ENCODE measurements at regions not wholly inside any gene's neighbourhood (a gene's known extent, or its start where the extent isn't known, plus 50 kb on each side); places are given as distances from the start of the nearest gene placed in this dataset.

DNA sequence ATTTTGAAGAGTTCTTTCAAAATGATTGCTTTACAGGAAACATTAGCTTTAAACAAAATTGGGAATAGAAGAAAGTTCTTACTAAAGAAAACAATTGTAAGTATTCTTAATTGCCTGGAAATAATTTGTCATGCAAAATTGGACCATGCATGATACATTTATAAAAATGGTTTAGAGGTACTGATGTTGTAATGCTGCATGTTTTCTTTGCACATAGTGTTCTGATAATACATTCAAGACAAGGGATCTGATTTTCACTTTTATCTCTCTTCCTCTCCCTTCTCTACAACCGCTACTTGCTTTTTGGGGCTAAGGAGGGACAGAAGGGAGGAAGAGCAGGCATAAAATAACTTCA is 211.6 kb upstream of the MPDZ start:
- H3K27ac ChIP-seq (replicated peaks), result no peak overlapping the region
- H3K4me3 ChIP-seq (replicated peaks; ENCODE audit: insufficient read depth, low read length), result no peak overlapping the region

DNA sequence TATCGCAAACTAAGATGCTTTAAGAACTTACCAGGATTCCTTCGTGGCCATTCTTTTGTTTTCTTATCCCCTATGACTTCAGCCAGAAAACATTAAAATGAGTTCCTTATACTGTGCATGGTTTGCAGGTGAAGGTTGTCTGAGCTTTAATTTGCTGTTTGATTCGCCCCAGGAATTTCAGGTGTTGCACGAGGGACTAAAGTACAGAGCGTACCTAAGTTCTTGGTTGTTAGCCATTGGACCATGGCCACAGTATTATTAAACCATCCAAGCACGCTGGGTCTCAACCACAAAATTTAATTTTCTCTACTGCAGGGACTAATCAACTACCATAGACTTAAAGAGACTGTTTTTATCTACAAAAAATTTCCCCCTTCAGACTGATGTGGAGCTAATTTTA is 208.4 kb upstream of the MPDZ start:
- DNase-seq (ENCODE audit: low read depth in 1 of 2, low spot score in 1 of 2), result no peak
- Histone ChIP-seq H3K27ac (replicated peaks) (no peak overlapping the region), H3K27me3 (ENCODE audit: insufficient read depth, poor library complexity, severe bottlenecking) (no peaks in the 10 kb centered on the region), H3K4me3 (replicated peaks; ENCODE audit: insufficient read depth, low read length) (no peak overlapping the region)
- TF ChIP-seq, protein P1, sequence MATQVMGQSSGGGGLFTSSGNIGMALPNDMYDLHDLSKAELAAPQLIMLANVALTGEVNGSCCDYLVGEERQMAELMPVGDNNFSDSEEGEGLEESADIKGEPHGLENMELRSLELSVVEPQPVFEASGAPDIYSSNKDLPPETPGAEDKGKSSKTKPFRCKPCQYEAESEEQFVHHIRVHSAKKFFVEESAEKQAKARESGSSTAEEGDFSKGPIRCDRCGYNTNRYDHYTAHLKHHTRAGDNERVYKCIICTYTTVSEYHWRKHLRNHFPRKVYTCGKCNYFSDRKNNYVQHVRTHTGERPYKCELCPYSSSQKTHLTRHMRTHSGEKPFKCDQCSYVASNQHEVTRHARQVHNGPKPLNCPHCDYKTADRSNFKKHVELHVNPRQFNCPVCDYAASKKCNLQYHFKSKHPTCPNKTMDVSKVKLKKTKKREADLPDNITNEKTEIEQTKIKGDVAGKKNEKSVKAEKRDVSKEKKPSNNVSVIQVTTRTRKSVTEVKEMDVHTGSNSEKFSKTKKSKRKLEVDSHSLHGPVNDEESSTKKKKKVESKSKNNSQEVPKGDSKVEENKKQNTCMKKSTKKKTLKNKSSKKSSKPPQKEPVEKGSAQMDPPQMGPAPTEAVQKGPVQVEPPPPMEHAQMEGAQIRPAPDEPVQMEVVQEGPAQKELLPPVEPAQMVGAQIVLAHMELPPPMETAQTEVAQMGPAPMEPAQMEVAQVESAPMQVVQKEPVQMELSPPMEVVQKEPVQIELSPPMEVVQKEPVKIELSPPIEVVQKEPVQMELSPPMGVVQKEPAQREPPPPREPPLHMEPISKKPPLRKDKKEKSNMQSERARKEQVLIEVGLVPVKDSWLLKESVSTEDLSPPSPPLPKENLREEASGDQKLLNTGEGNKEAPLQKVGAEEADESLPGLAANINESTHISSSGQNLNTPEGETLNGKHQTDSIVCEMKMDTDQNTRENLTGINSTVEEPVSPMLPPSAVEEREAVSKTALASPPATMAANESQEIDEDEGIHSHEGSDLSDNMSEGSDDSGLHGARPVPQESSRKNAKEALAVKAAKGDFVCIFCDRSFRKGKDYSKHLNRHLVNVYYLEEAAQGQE (IDR thresholded peaks at IDR 0.05; ENCODE audit: insufficient replicate concordance, low read depth), result no peak
- TF ChIP-seq GABPA (IDR thresholded peaks at IDR 0.05; ENCODE audit: low read depth) (no peak), POLR2AphosphoS5 (IDR thresholded peaks at IDR 0.05; ENCODE audit: low read depth) (no peak), SPI1 (IDR thresholded peaks at IDR 0.05; ENCODE audit: borderline replicate concordance, low read depth) (no peak)
- TF ChIP-seq, protein P2, sequence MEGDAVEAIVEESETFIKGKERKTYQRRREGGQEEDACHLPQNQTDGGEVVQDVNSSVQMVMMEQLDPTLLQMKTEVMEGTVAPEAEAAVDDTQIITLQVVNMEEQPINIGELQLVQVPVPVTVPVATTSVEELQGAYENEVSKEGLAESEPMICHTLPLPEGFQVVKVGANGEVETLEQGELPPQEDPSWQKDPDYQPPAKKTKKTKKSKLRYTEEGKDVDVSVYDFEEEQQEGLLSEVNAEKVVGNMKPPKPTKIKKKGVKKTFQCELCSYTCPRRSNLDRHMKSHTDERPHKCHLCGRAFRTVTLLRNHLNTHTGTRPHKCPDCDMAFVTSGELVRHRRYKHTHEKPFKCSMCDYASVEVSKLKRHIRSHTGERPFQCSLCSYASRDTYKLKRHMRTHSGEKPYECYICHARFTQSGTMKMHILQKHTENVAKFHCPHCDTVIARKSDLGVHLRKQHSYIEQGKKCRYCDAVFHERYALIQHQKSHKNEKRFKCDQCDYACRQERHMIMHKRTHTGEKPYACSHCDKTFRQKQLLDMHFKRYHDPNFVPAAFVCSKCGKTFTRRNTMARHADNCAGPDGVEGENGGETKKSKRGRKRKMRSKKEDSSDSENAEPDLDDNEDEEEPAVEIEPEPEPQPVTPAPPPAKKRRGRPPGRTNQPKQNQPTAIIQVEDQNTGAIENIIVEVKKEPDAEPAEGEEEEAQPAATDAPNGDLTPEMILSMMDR (IDR thresholded peaks at IDR 0.05; ENCODE audit: insufficient read depth, low read length), result no peak

More for the DNA sequence above, 211.6 kb upstream of the MPDZ start:
- no peak for DNase-seq (ENCODE audit: low read depth in 1 of 2, low spot score in 1 of 2)
- TF ChIP-seq SPI1 (IDR thresholded peaks at IDR 0.05; ENCODE audit: borderline replicate concordance, low read depth) (no peak), POLR2AphosphoS5 (IDR thresholded peaks at IDR 0.05; ENCODE audit: low read depth) (no peak), GABPA (IDR thresholded peaks at IDR 0.05; ENCODE audit: low read depth) (no peak)
- TF ChIP-seq, protein P1 (IDR thresholded peaks at IDR 0.05; ENCODE audit: insufficient replicate concordance, low read depth), result no peak
- TF ChIP-seq, protein P2 (IDR thresholded peaks at IDR 0.05; ENCODE audit: insufficient read depth, low read length), result no peak
- H3K27me3 ChIP-seq (ENCODE audit: insufficient read depth, poor library complexity, severe bottlenecking), result no peaks in the 10 kb centered on the region

DNA sequence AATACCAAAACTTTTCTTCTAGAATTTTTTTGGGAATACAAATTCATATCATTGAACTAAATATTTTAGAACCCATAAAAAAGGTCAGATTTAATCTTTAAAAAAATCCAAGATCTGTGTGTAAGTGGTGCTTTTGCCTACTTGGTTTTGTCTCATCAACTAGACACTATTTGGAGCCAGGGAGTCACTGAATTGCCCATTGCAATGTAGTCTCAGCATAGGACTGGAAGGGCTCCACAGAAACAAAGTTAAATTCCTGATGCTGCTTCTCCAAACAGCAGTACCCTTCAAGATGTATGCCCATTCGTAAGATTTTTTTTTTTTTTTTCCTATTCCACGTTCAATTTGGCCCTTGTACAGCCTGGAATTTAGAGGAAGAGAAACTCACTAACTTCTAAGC is 208.0 kb upstream of the MPDZ start:
- no peak overlapping the region for H3K4me3 ChIP-seq (replicated peaks; ENCODE audit: insufficient read depth, low read length)

More for the DNA sequence above, 208.0 kb upstream of the MPDZ start:
- DNase-seq (ENCODE audit: low read depth in 1 of 2, low spot score in 1 of 2), result no peak
- TF ChIP-seq SPI1 (IDR thresholded peaks at IDR 0.05; ENCODE audit: borderline replicate concordance, low read depth) (no peak), POLR2AphosphoS5 (IDR thresholded peaks at IDR 0.05; ENCODE audit: low read depth) (no peak), GABPA (IDR thresholded peaks at IDR 0.05; ENCODE audit: low read depth) (no peak)
- TF ChIP-seq, protein P1 (IDR thresholded peaks at IDR 0.05; ENCODE audit: insufficient replicate concordance, low read depth), result no peak
- TF ChIP-seq, protein P2 (IDR thresholded peaks at IDR 0.05; ENCODE audit: insufficient read depth, low read length), result no peak
- Histone ChIP-seq H3K27ac (replicated peaks) (no peak overlapping the region), H3K27me3 (ENCODE audit: insufficient read depth, poor library complexity, severe bottlenecking) (no peaks in the 10 kb centered on the region)
